HEK293 (cell line): ENCODE measurements at regions not wholly inside any gene's neighbourhood (a gene's known extent, or its start where the extent isn't known, plus 50 kb on each side); places are given as distances from the start of the nearest gene placed in this dataset.
A peak's percentile ranks its signal among the peaks of the same experiment; 100 is the strongest.

Experiments
- CTCF ChIA-PET: fragments of 350-600 bp; formaldehyde crosslinking; extraction: SDS; loops from one replicate; lab custom pipeline; 2021; ENCODE audit warnings: antibody characterized with exemption; lab: Yijun Ruan, JAX
- POLR2A ChIA-PET: fragments of 300-600 bp; formaldehyde crosslinking; extraction: SDS; loops from one replicate; lab custom pipeline; 2020; ENCODE audit warnings: antibody characterized with exemption, inconsistent platforms; lab: Yijun Ruan, JAX
- H3K27ac ChIP-seq: fragments of 200-500 bp; sonication (Bioruptor generic); 2 replicates; pipeline ENCODE4 v1.5.1; 2014; ENCODE audit warnings: low read depth, low read length, control low read depth, inconsistent platforms; ENCODE audit errors: extremely low read depth
- H3K36me3 ChIP-seq, 2 experiments: fragments of 200-500 bp in 1 of 2; sonication (Bioruptor generic) in 1 of 2; 1 replicate in 1 of 2; 2 replicates in 1 of 2; pipeline ENCODE4 v1.5.1; 2014 to 2017; ENCODE audit warnings: inconsistent platforms in 2 of 2, low read length in 2 of 2; ENCODE audit not compliant: control insufficient read depth in 2 of 2, insufficient read depth in 1 of 2
- H3K4me1 ChIP-seq: fragments of 200-500 bp; sonication (Bioruptor generic); 2 replicates; pipeline ENCODE4 v1.5.1; 2014; ENCODE audit warnings: mild to moderate bottlenecking, low read length, inconsistent platforms; ENCODE audit not compliant: control insufficient read depth, insufficient read depth
- H3K4me3 ChIP-seq: 2 replicates; pipeline ENCODE4 v1.5.1; 2011; ENCODE audit warnings: low read depth, mild to moderate bottlenecking, control low read depth, low read length, moderate library complexity
- H3K9me3 ChIP-seq: fragments of 200-500 bp; sonication (Bioruptor generic); 2 replicates; pipeline ENCODE4 v1.5.1; 2014; ENCODE audit warnings: low read depth, low read length, inconsistent platforms; ENCODE audit not compliant: control insufficient read depth, insufficient read depth
- BCL11B ChIP-seq: fragments of 450-650 bp; formaldehyde crosslinking; IDR thresholded peaks from 2 replicates; pipeline ENCODE4 v1.5.1; 2016; ENCODE audit warnings: low read depth, missing biosample characterization, missing genetic modification characterization
- GLIS2 ChIP-seq: fragments of 450-650 bp; formaldehyde crosslinking; IDR thresholded peaks from 2 replicates; pipeline ENCODE4 v1.5.1; 2016; ENCODE audit warnings: missing biosample characterization, missing genetic modification characterization
- KLF9 ChIP-seq: fragments of 450-650 bp; formaldehyde crosslinking; IDR thresholded peaks from 2 replicates; pipeline ENCODE4 v1.5.1; 2016; ENCODE audit warnings: missing biosample characterization, missing genetic modification characterization, low read depth
- MZF1 ChIP-seq: fragments of 450-650 bp; formaldehyde crosslinking; IDR thresholded peaks from 2 replicates; pipeline ENCODE4 v1.5.1; 2017; ENCODE audit warnings: missing biosample characterization, missing genetic modification characterization, borderline replicate concordance
- TRIM28 ChIP-seq: IDR thresholded peaks from 2 replicates; pipeline ENCODE4 v1.6.1; 2011; ENCODE audit warnings: low read length, control low read depth, borderline replicate concordance
- TSHZ1 ChIP-seq: fragments of 450-650 bp; formaldehyde crosslinking; IDR thresholded peaks from 2 replicates; pipeline ENCODE4 v1.5.1; 2016; ENCODE audit warnings: missing biosample characterization, missing genetic modification characterization, borderline replicate concordance
- ZBTB44 ChIP-seq: fragments of 450-650 bp; IDR thresholded peaks from 2 replicates; pipeline ENCODE4 v1.5.1; 2018; ENCODE audit warnings: missing biosample characterization, mild to moderate bottlenecking, missing genetic modification characterization
- ZBTB49 ChIP-seq: fragments of 450-650 bp; formaldehyde crosslinking; IDR thresholded peaks from 2 replicates; pipeline ENCODE4 v1.5.1; 2016; ENCODE audit warnings: missing biosample characterization, missing genetic modification characterization, low read depth
- ZEB2 ChIP-seq: fragments of 450-650 bp; formaldehyde crosslinking; IDR thresholded peaks from 2 replicates; pipeline ENCODE4 v1.5.1; 2016; ENCODE audit warnings: missing biosample characterization, missing genetic modification characterization
- ZFP3 ChIP-seq: fragments of 450-650 bp; formaldehyde crosslinking; IDR thresholded peaks from 2 replicates; pipeline ENCODE4 v1.5.1; 2016; ENCODE audit warnings: low read depth, missing biosample characterization, missing genetic modification characterization
- ZNF121 ChIP-seq: fragments of 450-650 bp; formaldehyde crosslinking; IDR thresholded peaks from 2 replicates; pipeline ENCODE4 v1.5.1; 2016; ENCODE audit warnings: missing biosample characterization, missing genetic modification characterization
- ZNF133 ChIP-seq: fragments of 450-650 bp; formaldehyde crosslinking; IDR thresholded peaks from 2 replicates; pipeline ENCODE4 v1.5.1; 2016; ENCODE audit warnings: missing biosample characterization, missing genetic modification characterization
- ZNF184 ChIP-seq: fragments of 450-650 bp; IDR thresholded peaks from 2 replicates; pipeline ENCODE4 v1.5.1; 2018; ENCODE audit warnings: missing biosample characterization, mild to moderate bottlenecking, missing genetic modification characterization
- ZNF23 ChIP-seq: fragments of 450-650 bp; formaldehyde crosslinking; IDR thresholded peaks from 2 replicates; pipeline ENCODE4 v1.5.1; 2016; ENCODE audit warnings: missing biosample characterization, missing genetic modification characterization, borderline replicate concordance
- ZNF335 ChIP-seq: fragments of 450-650 bp; formaldehyde crosslinking; conservative IDR thresholded peaks from 2 replicates; pipeline ENCODE4 v1.5.1; 2016; ENCODE audit warnings: missing biosample characterization, missing genetic modification characterization
- ZNF398 ChIP-seq: fragments of 450-650 bp; formaldehyde crosslinking; IDR thresholded peaks from 2 replicates; pipeline ENCODE4 v1.5.1; 2017; ENCODE audit warnings: missing biosample characterization, missing genetic modification characterization
- ZNF423 ChIP-seq: fragments of 450-650 bp; formaldehyde crosslinking; IDR thresholded peaks from 2 replicates; pipeline ENCODE4 v1.5.1; 2016; ENCODE audit warnings: missing biosample characterization, missing genetic modification characterization
- ZNF548 ChIP-seq: fragments of 450-650 bp; formaldehyde crosslinking; IDR thresholded peaks from 2 replicates; pipeline ENCODE4 v1.5.1; 2016; ENCODE audit warnings: missing biosample characterization, missing genetic modification characterization
- ZNF600 ChIP-seq: fragments of 450-650 bp; formaldehyde crosslinking; IDR thresholded peaks from 2 replicates; pipeline ENCODE4 v1.5.1; 2016; ENCODE audit warnings: missing biosample characterization, missing genetic modification characterization
- ZSCAN30 ChIP-seq: fragments of 450-650 bp; IDR thresholded peaks from 2 replicates; pipeline ENCODE4 v1.5.1; 2018; ENCODE audit warnings: missing biosample characterization, mild to moderate bottlenecking, missing genetic modification characterization, moderate library complexity

GRCh38 chr6:56890683-56891429 lies 64.1 kb upstream of the BEND6 start:
- ChIA-PET CTCF (interaction anchor here (0.7 to 3.6 kb wide), 9 partner anchors 9 to 426 kb away, joined by 3 to 56 read pairs (median 4); partner anchors contain the start of gene PRIM2), POLR2A (no interaction called here)
- H3K4me1 ChIP-seq = no peaks in the 10 kb centered on the region
- TF ChIP-seq ZNF600 (tag by site-specific recombination) = no peak
- TF ChIP-seq ZNF335 = 0 out of 2 replicates have a peak, but pooled peaks have one; percentile 21
- TF ChIP-seq ZNF398 (tag by site-specific recombination) = no peak
- no peaks in the 10 kb centered on the region for H3K9me3 ChIP-seq
- no peaks in the 10 kb centered on the region for H3K36me3 ChIP-seq
- no peak overlapping the region for H3K27ac ChIP-seq
- H3K4me3 ChIP-seq = no peak overlapping the region

- Histone ChIP-seq H3K27ac (no peak overlapping the region), H3K9me3 (no peaks in the 10 kb centered on the region), H3K36me3 (no peaks in the 10 kb centered on the region), H3K4me1 (no peaks in the 10 kb centered on the region), H3K4me3 (no peak overlapping the region)
- TF ChIP-seq ZNF548 (tag by site-specific recombination) = no peak
- no peak for TF ChIP-seq ZBTB44 (tag by site-specific recombination)
- TF ChIP-seq ZNF121 = no peak
- TF ChIP-seq ZEB2 (tag by site-specific recombination) = no peak
- no peak for TF ChIP-seq GLIS2
- no peak for TF ChIP-seq ZFP3 (tag by site-specific recombination)
- TF ChIP-seq ZSCAN30 (tag by site-specific recombination) = no peak
- TF ChIP-seq ZBTB49 = no peak
- no peak for TF ChIP-seq MZF1 (tag by site-specific recombination)
- CTCF ChIA-PET = interaction anchor here (0.8 to 3.6 kb wide), 5 partner anchors 8 to 164 kb away, joined by 3 to 56 read pairs (median 4); no protein-coding TSS in a partner anchor
- POLR2A ChIA-PET = no interaction called here
These were observed 64.8 kb upstream of the BEND6 start for GRCh38 chr6:56890066-56890465.

GRCh38 chr6:56889492-56889891 lies 65.4 kb upstream of the BEND6 start:
- no peaks in the 10 kb centered on the region for H3K9me3 ChIP-seq
- H3K4me1 ChIP-seq = no peaks in the 10 kb centered on the region
- H3K36me3 ChIP-seq = no peaks in the 10 kb centered on the region
- H3K27ac ChIP-seq = no peak overlapping the region
- no peak overlapping the region for H3K4me3 ChIP-seq
- CTCF ChIA-PET = interaction anchor here (0.6 to 1.6 kb wide), 4 partner anchors 12 to 125 kb away, joined by 3 to 11 read pairs (median 4); partner anchors contain the start of gene BEND6
- POLR2A ChIA-PET = no interaction called here
- TF ChIP-seq TRIM28 (no peak), BCL11B (tag by site-specific recombination) (no peak), ZFP3 (tag by site-specific recombination) (no peak), ZNF184 (tag by site-specific recombination) (no peak), TSHZ1 (tag by site-specific recombination) (no peak), ZNF23 (tag by site-specific recombination) (no peak), ZNF133 (tag by site-specific recombination) (no peak), KLF9 (tag by site-specific recombination) (no peak), ZNF423 (tag by site-specific recombination) (no peak)
